Peyer's patch (tissue), 4 donors: ENCODE measurements at regions not wholly inside any gene's neighbourhood (a gene's known extent, or its start where the extent isn't known, plus 50 kb on each side); places are given as distances from the start of the nearest gene placed in this dataset.

Experiments used
- DNase-seq, 3 donors: peaks; one replicate each; pipeline ENCODE4 v3.0.0-alpha.2; 2017 to 2019
- H3K27ac ChIP-seq, 4 donors: fragments of 200-600 bp; sonication (generic); one replicate each; pipeline ENCODE4 v1.5.1; 2016 to 2019
- H3K27me3 ChIP-seq, 2 donors: fragments of 200-600 bp; sonication (generic); one replicate each; pipeline ENCODE4 v1.5.1; 2019
- H3K36me3 ChIP-seq, 3 donors: fragments of 200-600 bp; sonication (generic); one replicate each; pipeline ENCODE4 v1.5.1; 2016 to 2019
- H3K4me1 ChIP-seq, 4 donors: fragments of 200-600 bp; sonication (generic); one replicate each; pipeline ENCODE4 v1.5.1; 2016 to 2019
- H3K4me3 ChIP-seq, 4 donors: fragments of 200-600 bp; sonication (generic); 1 replicate in 3 of 4; 2 replicates in 1 of 4; pipeline ENCODE4 v1.5.1; 2016 to 2019; ENCODE audit warnings: mild to moderate bottlenecking in 1 of 4
- H3K9me3 ChIP-seq, 4 donors: fragments of 200-600 bp; sonication (generic); one replicate each; pipeline ENCODE4 v1.5.1; 2016 to 2019; ENCODE audit warnings: mild to moderate bottlenecking in 1 of 4
- CTCF ChIP-seq, 6 experiments: fragments of 450-650 bp in 4 of 6; fragments of 200-600 bp in 2 of 6; sonication (generic) in 1 of 6; IDR thresholded peaks; one replicate each; pipeline ENCODE4 v1.5.1; 2017 to 2019; ENCODE audit warnings: antibody characterized with exemption in 6 of 6, mild to moderate bottlenecking in 3 of 6, moderate library complexity in 1 of 6
- POLR2A ChIP-seq, 2 donors: fragments of 450-650 bp; IDR thresholded peaks; one replicate each; pipeline ENCODE4 v1.5.1; 2017; ENCODE audit warnings: antibody characterized with exemption in 2 of 2, mild to moderate bottlenecking in 2 of 2, moderate library complexity in 2 of 2

GRCh38 chr16:86165479-86165878 is 266.5 kb downstream of the IRF8 start:
- Histone ChIP-seq H3K27ac (no peak overlapping the region), H3K4me1 (no peaks in the 10 kb centered on the region), H3K27me3 (no peaks in the 10 kb centered on the region), H3K4me3 (no peak overlapping the region), H3K9me3 (peaks cover 0 to 16% (median 5%) of the 10 kb centered on the region in 4 donors), H3K36me3 (no peaks in the 10 kb centered on the region)
- DNase-seq, result no peak
- TF ChIP-seq CTCF (IDR thresholded peaks at IDR 0.05), result no peak
- TF ChIP-seq POLR2A (IDR thresholded peaks at IDR 0.05), result no peak

GRCh38 chr16:86166414-86166813 is 267.5 kb downstream of the IRF8 start:
- Histone ChIP-seq H3K36me3 (no peaks in the 10 kb centered on the region), H3K27ac (peak overlapping the region in 1 of 4 donors; percentile 35), H3K9me3 (peaks cover 0 to 16% (median 5%) of the 10 kb centered on the region in 4 donors), H3K27me3 (no peaks in the 10 kb centered on the region), H3K4me3 (no peak overlapping the region), H3K4me1 (no peaks in the 10 kb centered on the region)
- DNase-seq, result no peak
- TF ChIP-seq CTCF (IDR thresholded peaks at IDR 0.05), result no peak
- TF ChIP-seq POLR2A (IDR thresholded peaks at IDR 0.05), result no peak

GRCh38 chr16:86167061-86167460 is 268.1 kb downstream of the IRF8 start:
- H3K27me3 ChIP-seq, result no peaks in the 10 kb centered on the region
- peak overlapping the region in 2 of 4 donors; percentile 17 to 35 for H3K27ac ChIP-seq
- DNase-seq, result no peak
- H3K4me1 ChIP-seq, result no peaks in the 10 kb centered on the region
- peaks cover 0 to 16% (median 5%) of the 10 kb centered on the region in 4 donors for H3K9me3 ChIP-seq
- no peak overlapping the region for H3K4me3 ChIP-seq
- no peaks in the 10 kb centered on the region for H3K36me3 ChIP-seq
- TF ChIP-seq POLR2A (IDR thresholded peaks at IDR 0.05), result no peak
- no peak for TF ChIP-seq CTCF (IDR thresholded peaks at IDR 0.05)

- H3K36me3 ChIP-seq, result no peaks in the 10 kb centered on the region
- no peak overlapping the region for H3K4me3 ChIP-seq
- no peak for DNase-seq
- TF ChIP-seq POLR2A (IDR thresholded peaks at IDR 0.05), result no peak
- no peak for TF ChIP-seq CTCF (IDR thresholded peaks at IDR 0.05)
- peak overlapping the region in 2 of 4 donors; percentile 12 to 59 for H3K27ac ChIP-seq
- no peaks in the 10 kb centered on the region for H3K4me1 ChIP-seq
- H3K9me3 ChIP-seq, result peaks cover 0 to 8% (median 0%) of the 10 kb centered on the region in 4 donors
- no peaks in the 10 kb centered on the region for H3K27me3 ChIP-seq
Measured at GRCh38 chr16:86170720-86171119, 271.8 kb downstream of the IRF8 start.

- H3K27ac ChIP-seq, result peak overlapping the region in 2 of 4 donors; percentile 12 to 59
- H3K9me3 ChIP-seq, result peaks cover 0 to 2% (median 0%) of the 10 kb centered on the region in 4 donors
- no peaks in the 10 kb centered on the region for H3K4me1 ChIP-seq
- H3K36me3 ChIP-seq, result no peaks in the 10 kb centered on the region
- no peak for DNase-seq
- no peak overlapping the region for H3K4me3 ChIP-seq
- H3K27me3 ChIP-seq, result no peaks in the 10 kb centered on the region
- TF ChIP-seq POLR2A (IDR thresholded peaks at IDR 0.05) (no peak), CTCF (IDR thresholded peaks at IDR 0.05) (no peak)
Measured at GRCh38 chr16:86171329-86171728, 272.4 kb downstream of the IRF8 start.

- TF ChIP-seq POLR2A (IDR thresholded peaks at IDR 0.05), result no peak
- no peak for TF ChIP-seq CTCF (IDR thresholded peaks at IDR 0.05)
- no peak for DNase-seq
- no peaks in the 10 kb centered on the region for H3K36me3 ChIP-seq
- no peaks in the 10 kb centered on the region for H3K27me3 ChIP-seq
- H3K4me3 ChIP-seq, result no peak overlapping the region
- no peaks in the 10 kb centered on the region for H3K4me1 ChIP-seq
- no peaks in the 10 kb centered on the region for H3K9me3 ChIP-seq
- H3K27ac ChIP-seq, result no peak overlapping the region
Measured at GRCh38 chr16:86175816-86176215, 276.9 kb downstream of the IRF8 start.
